ENCODE measurements at regions not wholly inside any gene's neighbourhood (a gene's known extent, or its start where the extent isn't known, plus 50 kb on each side); places are given as distances from the start of the nearest gene placed in this dataset.
"Not testable (repeated sequence)": the region's sequence is repeated elsewhere in the genome, so short reads cannot be mapped to it uniquely, and the experiment has no call there.

DNA sequence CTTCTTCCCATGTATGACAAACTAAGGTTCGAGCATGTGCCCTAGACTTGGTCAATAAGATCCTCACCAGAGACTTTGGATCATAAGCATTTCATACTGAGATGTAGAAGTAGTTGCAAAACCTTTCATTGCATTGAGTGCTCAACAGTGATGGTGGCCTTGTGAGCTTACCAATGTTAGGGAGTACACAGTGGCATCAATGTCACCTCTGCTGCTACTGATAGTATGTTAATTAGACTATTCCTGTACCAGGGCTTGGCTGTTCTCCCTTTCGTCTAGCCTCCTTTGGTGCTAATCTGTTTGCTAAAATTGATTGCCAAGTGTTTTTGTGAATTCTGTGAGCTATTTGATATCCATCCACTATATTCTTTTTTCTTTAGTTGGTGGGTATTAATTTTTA, 264.5 kb upstream of the SEMA3C start:
- Histone ChIP-seq H3K4me3 (no peak overlapping the region), H3K36me3 (no peaks in the 10 kb centered on the region), H3K9me3 (no peaks in the 10 kb centered on the region), H3K27ac (no peak overlapping the region), H3K27me3 (no peaks in the 10 kb centered on the region), H3K4me1 (ENCODE audit: insufficient read depth) (no peaks in the 10 kb centered on the region)
- intact Hi-C loops (cut with DNase I), result no loop called here
- no peak for DNase-seq
- TF ChIP-seq POLR2A (IDR thresholded peaks at IDR 0.05) (no peak), EP300 (IDR thresholded peaks at IDR 0.05) (no peak)
- TF ChIP-seq, protein P1, sequence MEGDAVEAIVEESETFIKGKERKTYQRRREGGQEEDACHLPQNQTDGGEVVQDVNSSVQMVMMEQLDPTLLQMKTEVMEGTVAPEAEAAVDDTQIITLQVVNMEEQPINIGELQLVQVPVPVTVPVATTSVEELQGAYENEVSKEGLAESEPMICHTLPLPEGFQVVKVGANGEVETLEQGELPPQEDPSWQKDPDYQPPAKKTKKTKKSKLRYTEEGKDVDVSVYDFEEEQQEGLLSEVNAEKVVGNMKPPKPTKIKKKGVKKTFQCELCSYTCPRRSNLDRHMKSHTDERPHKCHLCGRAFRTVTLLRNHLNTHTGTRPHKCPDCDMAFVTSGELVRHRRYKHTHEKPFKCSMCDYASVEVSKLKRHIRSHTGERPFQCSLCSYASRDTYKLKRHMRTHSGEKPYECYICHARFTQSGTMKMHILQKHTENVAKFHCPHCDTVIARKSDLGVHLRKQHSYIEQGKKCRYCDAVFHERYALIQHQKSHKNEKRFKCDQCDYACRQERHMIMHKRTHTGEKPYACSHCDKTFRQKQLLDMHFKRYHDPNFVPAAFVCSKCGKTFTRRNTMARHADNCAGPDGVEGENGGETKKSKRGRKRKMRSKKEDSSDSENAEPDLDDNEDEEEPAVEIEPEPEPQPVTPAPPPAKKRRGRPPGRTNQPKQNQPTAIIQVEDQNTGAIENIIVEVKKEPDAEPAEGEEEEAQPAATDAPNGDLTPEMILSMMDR (IDR thresholded peaks at IDR 0.05), result no peak
- 87 to 97% (median 96%) methylated on average over 2 of the region's 2 CpGs for WGBS, 3 donors

DNA sequence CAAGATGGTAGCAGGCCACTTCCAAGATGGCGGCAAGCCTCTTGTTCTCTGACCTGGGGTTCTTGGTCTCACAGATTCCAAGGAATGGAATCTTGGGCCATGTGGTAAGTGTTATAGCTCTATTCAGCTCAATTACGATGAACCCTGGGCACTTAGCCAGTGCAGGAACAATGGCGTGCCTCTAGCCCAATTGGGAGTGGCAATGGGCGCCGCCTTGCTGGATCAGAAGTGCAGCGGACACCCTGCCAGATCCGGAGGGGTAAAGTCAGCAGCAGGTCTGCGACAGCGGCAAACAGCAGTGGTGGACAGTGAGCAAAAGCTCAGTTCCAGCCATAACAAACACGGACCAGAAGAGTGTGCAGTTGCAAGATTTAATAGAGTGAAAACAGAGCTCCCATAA, 263.2 kb upstream of the SEMA3C start:
- H3K9me3 ChIP-seq; H3K27ac ChIP-seq; DNase-seq; H3K27me3 ChIP-seq; intact Hi-C loops (cut with DNase I); H3K4me1 ChIP-seq (ENCODE audit: insufficient read depth); H3K4me3 ChIP-seq; H3K36me3 ChIP-seq: not testable (repeated sequence)
- 89 to 95% (median 92%) methylated on average over 10 of the region's 10 CpGs for WGBS, 3 donors

DNA sequence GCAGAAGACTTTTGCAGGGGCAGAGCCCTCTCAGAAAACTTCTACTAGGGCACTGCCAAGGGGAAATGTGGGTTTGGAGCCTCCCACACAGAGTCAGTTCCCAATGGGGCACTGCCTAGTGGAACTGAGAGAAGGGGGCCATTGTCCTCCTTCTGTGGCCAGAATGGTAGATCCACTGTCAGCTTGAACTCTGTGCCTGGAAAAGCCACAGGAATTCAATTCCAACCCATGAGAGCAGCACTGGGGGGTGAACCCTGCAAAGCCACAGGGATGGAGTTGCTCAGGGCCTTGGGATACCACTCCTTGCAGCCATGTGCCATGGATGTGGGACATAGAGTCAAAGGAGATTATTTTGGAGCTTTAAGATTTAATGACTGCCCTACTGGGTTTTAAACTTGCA, 262.2 kb upstream of the SEMA3C start:
- H3K27me3 ChIP-seq, result no peaks in the 10 kb centered on the region
- H3K4me1 ChIP-seq (ENCODE audit: insufficient read depth), result no peaks in the 10 kb centered on the region
- no peaks in the 10 kb centered on the region for H3K36me3 ChIP-seq
- no peak for DNase-seq
- no peaks in the 10 kb centered on the region for H3K9me3 ChIP-seq
- no peak overlapping the region for H3K27ac ChIP-seq
- TF ChIP-seq, protein P1 (IDR thresholded peaks at IDR 0.05), result no peak
- no peak for TF ChIP-seq POLR2A (IDR thresholded peaks at IDR 0.05)
- TF ChIP-seq EP300 (IDR thresholded peaks at IDR 0.05), result no peak
- intact Hi-C loops (cut with DNase I), result no loop called here
- H3K4me3 ChIP-seq, result no peak overlapping the region

DNA sequence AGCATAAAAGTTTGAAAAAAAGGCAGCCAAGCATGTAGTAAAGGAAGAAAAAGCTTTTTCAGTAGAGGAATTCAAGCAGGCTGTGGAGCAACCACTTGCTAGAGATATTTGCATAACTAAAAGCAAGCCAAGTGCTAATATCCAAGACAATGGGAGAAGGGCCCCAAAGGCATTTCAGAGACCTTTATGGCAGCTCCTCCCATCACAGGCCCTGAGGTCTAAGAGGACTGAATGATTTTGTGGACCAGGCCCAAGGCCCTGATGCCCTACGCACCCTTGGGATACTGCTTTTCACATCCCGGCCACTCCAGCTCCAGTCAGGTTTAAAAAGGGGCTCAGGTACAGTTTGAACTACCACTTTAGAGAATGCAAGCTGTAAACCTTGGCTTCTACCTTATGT, 261.7 kb upstream of the SEMA3C start:
- Histone ChIP-seq H3K27me3 (no peaks in the 10 kb centered on the region), H3K36me3 (no peaks in the 10 kb centered on the region), H3K27ac (no peak overlapping the region), H3K9me3 (no peaks in the 10 kb centered on the region), H3K4me1 (ENCODE audit: insufficient read depth) (no peaks in the 10 kb centered on the region), H3K4me3 (no peak overlapping the region)
- no peak for DNase-seq
- intact Hi-C loops (cut with DNase I), result no loop called here
- TF ChIP-seq, protein P1 (IDR thresholded peaks at IDR 0.05), result no peak
- 90 to 100% (median 91%) methylated on average over 2 of the region's 2 CpGs for WGBS, 3 donors

DNA sequence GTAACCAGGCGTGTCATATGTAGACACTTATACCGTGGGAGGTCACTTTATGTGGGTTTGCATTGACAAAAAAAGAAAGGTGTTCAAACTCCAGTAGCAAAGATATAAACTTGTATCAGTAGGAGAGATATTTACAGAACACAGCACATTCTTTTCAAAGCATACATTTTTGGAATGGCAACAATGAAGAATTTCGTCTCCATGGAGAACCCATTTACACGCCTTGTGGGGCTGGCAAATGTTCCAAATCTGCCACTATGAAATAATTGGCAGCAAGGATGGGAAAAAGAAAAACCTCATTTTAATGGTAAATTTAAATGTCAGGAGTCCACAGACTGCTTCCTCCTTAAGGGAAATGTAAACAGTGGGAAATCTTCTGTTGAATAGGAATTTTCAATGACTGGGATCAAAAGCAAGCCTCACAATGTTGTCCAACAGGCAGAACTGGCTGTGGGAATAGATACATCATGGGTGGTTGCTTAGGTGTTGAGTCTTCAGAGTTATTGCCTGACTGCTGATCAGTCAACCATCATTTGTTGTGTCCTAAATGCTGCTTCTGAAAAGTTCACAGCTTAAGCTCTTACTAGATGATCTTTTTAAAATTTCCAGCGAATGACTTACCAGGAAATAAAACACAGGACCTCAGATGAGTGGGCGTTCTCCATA, 256.6 kb upstream of the SEMA3C start:
- Histone ChIP-seq H3K36me3 (no peaks in the 10 kb centered on the region), H3K4me3 (no peak overlapping the region), H3K27me3 (no peaks in the 10 kb centered on the region), H3K4me1 (ENCODE audit: insufficient read depth) (no peaks in the 10 kb centered on the region), H3K27ac (no peak overlapping the region), H3K9me3 (no peaks in the 10 kb centered on the region)
- DNase-seq, result no peak
- WGBS, 3 donors, result 67 to 74% (median 71%) methylated on average over 6 of the region's 6 CpGs
- intact Hi-C loops (cut with DNase I), result no loop called here
- TF ChIP-seq POLR2A (IDR thresholded peaks at IDR 0.05), result no peak
- TF ChIP-seq, protein P1 (IDR thresholded peaks at IDR 0.05), result no peak
- no peak for TF ChIP-seq EP300 (IDR thresholded peaks at IDR 0.05)

Measured in ovary (tissue), 7 donors.